C4-2B (cell line): ENCODE measurements at regions not wholly inside any gene's neighbourhood (a gene's known extent, or its start where the extent isn't known, plus 50 kb on each side); places are given as distances from the start of the nearest gene placed in this dataset.

Experiments
- CTCF ChIP-seq: fragments of 450-650 bp; conservative IDR thresholded peaks from 2 replicates; pipeline ENCODE4 v1.5.1; 2017; ENCODE audit warnings: mild to moderate bottlenecking
- ZFX ChIP-seq: fragments of 450-650 bp; IDR thresholded peaks from 2 replicates; pipeline ENCODE4 v1.6.1; 2017

- TF ChIP-seq CTCF (no peak), ZFX (no peak)
Observed at GRCh38 chr6:105769987-105770386, 316.1 kb upstream of the PRDM1 start.
